ENCODE measurements at regions not wholly inside any gene's neighbourhood (a gene's known extent, or its start where the extent isn't known, plus 50 kb on each side); places are given as distances from the start of the nearest gene placed in this dataset.
"Not testable (repeated sequence)": the region's sequence is repeated elsewhere in the genome, so short reads cannot be mapped to it uniquely, and the experiment has no call there.

DNA sequence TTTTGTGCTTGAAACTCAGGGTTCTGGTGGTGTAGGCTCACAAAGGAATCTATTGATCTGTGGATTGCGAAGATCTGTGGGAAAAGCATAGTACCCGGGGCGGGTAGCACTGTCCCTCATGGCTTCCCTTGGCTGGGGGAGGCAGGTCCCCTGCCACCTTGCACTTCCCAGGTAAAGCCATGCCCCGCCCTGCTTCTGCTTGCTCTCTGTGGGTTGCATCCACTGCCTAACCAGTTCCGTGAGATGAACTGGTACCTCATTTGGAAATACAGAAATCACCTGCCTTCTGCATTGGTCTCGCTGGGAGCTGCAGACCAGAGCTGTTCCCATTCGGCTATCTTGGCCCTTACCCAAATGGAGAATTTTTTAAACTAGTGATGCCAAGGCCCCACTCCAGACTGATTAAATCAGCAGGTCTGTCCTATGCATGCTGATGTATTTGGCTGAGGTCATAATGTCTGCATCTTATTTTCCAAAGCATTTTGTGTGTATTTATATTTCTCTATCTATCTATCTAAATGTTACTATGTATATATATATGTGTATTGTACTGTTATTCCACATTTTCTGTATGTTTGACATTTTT lies 65.5 kb upstream of the SLC7A14 start:
- DNase-seq (ENCODE audit: low read depth, low spot score) = no peak
- dilution Hi-C loops (cut with MboI; ENCODE audit: extremely low pct_ligation_motif_present, low sequenced_read_pairs) (no loop called here), intact Hi-C loops (cut with micrococcal nuclease) (no loop called here)
- Histone ChIP-seq H3K36me3 (ENCODE audit: control insufficient read depth in 2 of 2, extremely low read depth in 1 of 2, insufficient read depth in 2 of 2, low read length in 2 of 2) (no peaks in the 10 kb centered on the region), H3K9me1 (replicated peaks; ENCODE audit: control insufficient read depth, extremely low read depth, insufficient read depth, low read length) (no peaks in the 10 kb centered on the region), H3K4me2 (ENCODE audit: insufficient read depth, low read length) (no peak overlapping the region), H4K20me1 (replicated peaks; ENCODE audit: control insufficient read depth, extremely low read depth, insufficient read depth, low read length) (no peaks in the 10 kb centered on the region), H3K27me3 (ENCODE audit: control insufficient read depth in 2 of 2, insufficient read depth in 2 of 2, low read length in 2 of 2) (no peaks in the 10 kb centered on the region), H3K79me2 (ENCODE audit: control insufficient read depth, insufficient read depth, low read length) (no peaks in the 10 kb centered on the region), H3K9me3 (replicated peaks; ENCODE audit: control insufficient read depth, insufficient read depth, low read length) (no peaks in the 10 kb centered on the region), H3K4me1 (ENCODE audit: control insufficient read depth, extremely low read depth, insufficient read depth, low read length) (no peaks in the 10 kb centered on the region), H3K4me3 (replicated peaks in 1 of 3; ENCODE audit: insufficient read depth in 1 of 3, low read depth in 1 of 3, low read length in 3 of 3) (no peak overlapping the region), H3K9ac (replicated peaks; ENCODE audit: extremely low read depth, insufficient read depth, low read length) (no peak overlapping the region), H3K27ac (ENCODE audit: insufficient read depth, low read depth, low read length) (no peak overlapping the region), H2AFZ (ENCODE audit: low read depth, low read length) (no peak overlapping the region)
- BruUV-seq (replicated peaks) = no TSS peak
- ChIA-PET POLR2A (no interaction called here), CTCF (no interaction called here)
- FAIRE-seq = no peak
- TF ChIP-seq FOS (IDR thresholded peaks at IDR 0.05; ENCODE audit: borderline replicate concordance, insufficient read depth, low read length) = no peak
- TF ChIP-seq JUN (IDR thresholded peaks at IDR 0.05; ENCODE audit: borderline replicate concordance, insufficient read depth, insufficient read length, low read depth) = no peak
- TF ChIP-seq GATA2 (IDR thresholded peaks at IDR 0.05; ENCODE audit: insufficient read depth, insufficient read length, low read depth, low read length) = no peak
- TF ChIP-seq POLR2AphosphoS5 (IDR thresholded peaks at IDR 0.05; ENCODE audit: insufficient read depth, low read depth, low read length) = no peak
- TF ChIP-seq, protein P1, sequence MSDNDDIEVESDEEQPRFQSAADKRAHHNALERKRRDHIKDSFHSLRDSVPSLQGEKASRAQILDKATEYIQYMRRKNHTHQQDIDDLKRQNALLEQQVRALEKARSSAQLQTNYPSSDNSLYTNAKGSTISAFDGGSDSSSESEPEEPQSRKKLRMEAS (IDR thresholded peaks at IDR 0.05; ENCODE audit: insufficient read depth, insufficient read length) = no peak
- no peak for TF ChIP-seq EZH2 (IDR thresholded peaks at IDR 0.05; ENCODE audit: borderline replicate concordance, low read depth, low read length, severe bottlenecking)
- TF ChIP-seq, protein P2, sequence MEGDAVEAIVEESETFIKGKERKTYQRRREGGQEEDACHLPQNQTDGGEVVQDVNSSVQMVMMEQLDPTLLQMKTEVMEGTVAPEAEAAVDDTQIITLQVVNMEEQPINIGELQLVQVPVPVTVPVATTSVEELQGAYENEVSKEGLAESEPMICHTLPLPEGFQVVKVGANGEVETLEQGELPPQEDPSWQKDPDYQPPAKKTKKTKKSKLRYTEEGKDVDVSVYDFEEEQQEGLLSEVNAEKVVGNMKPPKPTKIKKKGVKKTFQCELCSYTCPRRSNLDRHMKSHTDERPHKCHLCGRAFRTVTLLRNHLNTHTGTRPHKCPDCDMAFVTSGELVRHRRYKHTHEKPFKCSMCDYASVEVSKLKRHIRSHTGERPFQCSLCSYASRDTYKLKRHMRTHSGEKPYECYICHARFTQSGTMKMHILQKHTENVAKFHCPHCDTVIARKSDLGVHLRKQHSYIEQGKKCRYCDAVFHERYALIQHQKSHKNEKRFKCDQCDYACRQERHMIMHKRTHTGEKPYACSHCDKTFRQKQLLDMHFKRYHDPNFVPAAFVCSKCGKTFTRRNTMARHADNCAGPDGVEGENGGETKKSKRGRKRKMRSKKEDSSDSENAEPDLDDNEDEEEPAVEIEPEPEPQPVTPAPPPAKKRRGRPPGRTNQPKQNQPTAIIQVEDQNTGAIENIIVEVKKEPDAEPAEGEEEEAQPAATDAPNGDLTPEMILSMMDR (IDR thresholded peaks at IDR 0.05; ENCODE audit: extremely low read depth in 1 of 2, insufficient read depth in 1 of 2, low read depth in 1 of 2, low read length in 2 of 2) = no peak
- TF ChIP-seq MYC (IDR thresholded peaks at IDR 0.05; ENCODE audit: low read depth, low read length) = no peak
- no peak for TF ChIP-seq POLR2A (IDR thresholded peaks at IDR 0.05; ENCODE audit: low read depth, low read length)

- H3K4me2 ChIP-seq (ENCODE audit: insufficient read depth, low read length); H3K9ac ChIP-seq (replicated peaks; ENCODE audit: extremely low read depth, insufficient read depth, low read length); H3K4me3 ChIP-seq (replicated peaks in 1 of 3; ENCODE audit: insufficient read depth in 1 of 3, low read depth in 1 of 3, low read length in 3 of 3); H3K27ac ChIP-seq (ENCODE audit: insufficient read depth, low read depth, low read length); BruUV-seq (replicated peaks); H3K79me2 ChIP-seq (ENCODE audit: control insufficient read depth, insufficient read depth, low read length); POLR2A ChIA-PET; intact Hi-C loops (cut with micrococcal nuclease); DNase-seq (ENCODE audit: low read depth, low spot score); FAIRE-seq; CTCF ChIA-PET; H3K4me1 ChIP-seq (ENCODE audit: control insufficient read depth, extremely low read depth, insufficient read depth, low read length); H3K9me3 ChIP-seq (replicated peaks; ENCODE audit: control insufficient read depth, insufficient read depth, low read length); dilution Hi-C loops (cut with MboI; ENCODE audit: extremely low pct_ligation_motif_present, low sequenced_read_pairs); H4K20me1 ChIP-seq (replicated peaks; ENCODE audit: control insufficient read depth, extremely low read depth, insufficient read depth, low read length); H3K36me3 ChIP-seq (ENCODE audit: control insufficient read depth in 2 of 2, extremely low read depth in 1 of 2, insufficient read depth in 2 of 2, low read length in 2 of 2); H3K9me1 ChIP-seq (replicated peaks; ENCODE audit: control insufficient read depth, extremely low read depth, insufficient read depth, low read length); H2AFZ ChIP-seq (ENCODE audit: low read depth, low read length); H3K27me3 ChIP-seq (ENCODE audit: control insufficient read depth in 2 of 2, insufficient read depth in 2 of 2, low read length in 2 of 2): not testable (repeated sequence)
Observed at GRCh38 chr3:170650557-170650956, 64.7 kb upstream of the SLC7A14 start.
